Breast epithelium (tissue), 4 donors: ENCODE measurements at regions not wholly inside any gene's neighbourhood (a gene's known extent, or its start where the extent isn't known, plus 50 kb on each side); places are given as distances from the start of the nearest gene placed in this dataset.

Experiments
- DNase-seq, 2 donors: peaks; one replicate each; pipeline ENCODE4 v3.0.0-alpha.2; 2019; ENCODE audit warnings: low spot score in 2 of 2
- H3K27ac ChIP-seq, 2 donors: fragments of 200-600 bp; sonication (generic) in 1 of 2; one replicate each; pipeline ENCODE4 v1.5.1; 2016 to 2019; ENCODE audit warnings: mild to moderate bottlenecking in 1 of 2
- H3K27me3 ChIP-seq, 2 donors: fragments of 200-600 bp; sonication (generic) in 1 of 2; one replicate each; pipeline versions ENCODE4 v1.5.1 to v1.6.0; 2017 to 2019; ENCODE audit warnings: control low read depth in 1 of 2, mild to moderate bottlenecking in 1 of 2
- H3K36me3 ChIP-seq: fragments of 200-600 bp; one replicate; pipeline ENCODE4 v1.5.1; 2019
- H3K4me1 ChIP-seq, 2 donors: fragments of 200-600 bp; sonication (generic); one replicate each; pipeline ENCODE4 v1.5.1; 2016 to 2019; ENCODE audit warnings: control low read depth in 1 of 2
- H3K4me3 ChIP-seq, 3 donors: fragments of 200-600 bp; sonication (generic); 1 replicate in 2 of 3; 2 replicates in 1 of 3; pipeline ENCODE4 v1.5.1; 2016 to 2019; ENCODE audit warnings: mild to moderate bottlenecking in 3 of 3, moderate library complexity in 2 of 3
- H3K9me3 ChIP-seq, 2 donors: fragments of 200-600 bp; sonication (generic) in 1 of 2; one replicate each; pipeline ENCODE4 v1.5.1; 2016 to 2019; ENCODE audit warnings: control low read depth in 1 of 2
- POLR2A ChIP-seq: fragments of 450-650 bp; IDR thresholded peaks from one replicate; pipeline ENCODE4 v1.6.1; 2016; ENCODE audit warnings: antibody characterized with exemption, mild to moderate bottlenecking, moderate library complexity
- POLR2AphosphoS5 ChIP-seq, 3 donors: sonication (generic); formaldehyde crosslinking; IDR thresholded peaks; one replicate each; pipeline ENCODE4 v1.6.1; 2017; ENCODE audit warnings: antibody characterized with exemption in 3 of 3
- intact Hi-C: fragments of 100-400 bp; cut with DNase I; formaldehyde crosslinking; loops from one replicate; pipeline ENCODE4 v1.15.1; 2023; ENCODE audit warnings: low total_unique reads
- TF ChIP-seq, protein P1 (sequence below), 3 donors: fragments of 450-650 bp; IDR thresholded peaks; one replicate each; pipeline ENCODE4 v1.5.1; 2016 to 2017; ENCODE audit warnings: antibody characterized with exemption in 3 of 3, mild to moderate bottlenecking in 3 of 3, moderate library complexity in 3 of 3

DNA sequence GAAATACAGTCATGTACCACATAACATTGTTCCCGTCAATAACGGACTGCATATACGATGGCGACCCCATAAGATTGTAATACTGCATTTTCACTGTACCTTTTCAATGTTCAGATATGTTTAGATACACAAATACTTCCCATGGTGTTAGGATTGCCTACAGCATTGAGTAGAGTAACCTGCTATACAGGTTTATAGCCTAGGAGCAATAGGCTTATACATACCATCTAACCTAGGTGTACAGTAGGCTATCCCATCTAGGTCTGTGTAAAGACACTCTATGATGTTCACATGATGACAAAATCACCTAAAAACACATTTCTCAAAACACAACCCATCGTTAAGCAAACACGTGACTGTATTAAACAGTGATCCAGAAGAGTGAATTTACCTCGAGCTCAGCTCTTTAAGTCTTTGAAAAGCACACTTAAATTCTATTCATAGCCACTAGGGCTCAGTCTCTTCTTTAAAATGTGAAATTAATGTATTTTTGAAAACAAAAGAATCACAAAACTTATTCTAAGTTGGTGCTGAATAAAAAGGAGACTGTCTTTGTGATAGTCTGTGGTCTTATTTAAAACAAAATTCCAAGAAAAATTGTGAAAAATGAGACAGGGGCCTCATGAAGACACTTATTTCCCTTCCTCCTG is 239.1 kb upstream of the ARID2 start:
- H3K27me3 ChIP-seq, result no peaks in the 10 kb centered on the region
- no peaks in the 10 kb centered on the region for H3K9me3 ChIP-seq
- no peak overlapping the region for H3K4me3 ChIP-seq
- no peaks in the 10 kb centered on the region for H3K36me3 ChIP-seq
- no peak for DNase-seq
- TF ChIP-seq, protein P1, sequence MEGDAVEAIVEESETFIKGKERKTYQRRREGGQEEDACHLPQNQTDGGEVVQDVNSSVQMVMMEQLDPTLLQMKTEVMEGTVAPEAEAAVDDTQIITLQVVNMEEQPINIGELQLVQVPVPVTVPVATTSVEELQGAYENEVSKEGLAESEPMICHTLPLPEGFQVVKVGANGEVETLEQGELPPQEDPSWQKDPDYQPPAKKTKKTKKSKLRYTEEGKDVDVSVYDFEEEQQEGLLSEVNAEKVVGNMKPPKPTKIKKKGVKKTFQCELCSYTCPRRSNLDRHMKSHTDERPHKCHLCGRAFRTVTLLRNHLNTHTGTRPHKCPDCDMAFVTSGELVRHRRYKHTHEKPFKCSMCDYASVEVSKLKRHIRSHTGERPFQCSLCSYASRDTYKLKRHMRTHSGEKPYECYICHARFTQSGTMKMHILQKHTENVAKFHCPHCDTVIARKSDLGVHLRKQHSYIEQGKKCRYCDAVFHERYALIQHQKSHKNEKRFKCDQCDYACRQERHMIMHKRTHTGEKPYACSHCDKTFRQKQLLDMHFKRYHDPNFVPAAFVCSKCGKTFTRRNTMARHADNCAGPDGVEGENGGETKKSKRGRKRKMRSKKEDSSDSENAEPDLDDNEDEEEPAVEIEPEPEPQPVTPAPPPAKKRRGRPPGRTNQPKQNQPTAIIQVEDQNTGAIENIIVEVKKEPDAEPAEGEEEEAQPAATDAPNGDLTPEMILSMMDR (IDR thresholded peaks at IDR 0.05), result no peak
- TF ChIP-seq POLR2A, result no peak
- TF ChIP-seq POLR2AphosphoS5 (IDR thresholded peaks at IDR 0.05), result no peak
- intact Hi-C loops, result no loop called here
- H3K4me1 ChIP-seq, result no peaks in the 10 kb centered on the region
- no peak overlapping the region for H3K27ac ChIP-seq

DNA sequence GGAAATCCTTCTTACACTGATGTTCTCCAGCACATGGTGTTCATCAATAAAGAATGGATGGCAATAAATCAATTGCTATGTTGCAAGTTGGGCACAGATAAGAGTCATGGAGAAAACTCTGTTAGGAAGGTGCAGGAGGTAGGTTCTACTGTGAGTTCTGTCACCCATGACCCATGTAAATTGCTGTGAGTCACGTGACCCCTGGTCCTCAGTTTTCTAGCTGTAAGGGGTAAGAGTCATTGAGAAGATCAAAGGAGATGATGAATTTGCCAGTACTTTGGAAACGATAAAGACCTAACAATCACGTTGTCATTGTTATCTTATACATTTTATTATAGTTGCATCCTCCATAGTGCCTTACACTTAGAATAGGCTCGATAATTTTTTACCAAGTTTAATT is 235.2 kb upstream of the ARID2 start:
- intact Hi-C loops, result no loop called here
- Histone ChIP-seq H3K4me3 (no peak overlapping the region), H3K27ac (no peak overlapping the region), H3K9me3 (no peaks in the 10 kb centered on the region), H3K27me3 (no peaks in the 10 kb centered on the region), H3K36me3 (no peaks in the 10 kb centered on the region), H3K4me1 (no peaks in the 10 kb centered on the region)
- no peak for DNase-seq
- TF ChIP-seq, protein P1 (IDR thresholded peaks at IDR 0.05), result no peak
- TF ChIP-seq POLR2AphosphoS5 (IDR thresholded peaks at IDR 0.05) (no peak), POLR2A (no peak)

GRCh38 chr12:45498645-45499044 is 230.9 kb upstream of the ARID2 start:
- no peak for DNase-seq
- H3K27ac ChIP-seq, result no peak overlapping the region
- intact Hi-C loops, result no loop called here
- H3K9me3 ChIP-seq, result no peaks in the 10 kb centered on the region
- no peaks in the 10 kb centered on the region for H3K27me3 ChIP-seq
- no peaks in the 10 kb centered on the region for H3K4me1 ChIP-seq
- no peak overlapping the region for H3K4me3 ChIP-seq
- no peaks in the 10 kb centered on the region for H3K36me3 ChIP-seq
- TF ChIP-seq, protein P1 (IDR thresholded peaks at IDR 0.05), result no peak
- TF ChIP-seq POLR2AphosphoS5 (IDR thresholded peaks at IDR 0.05) (no peak), POLR2A (no peak)

DNA sequence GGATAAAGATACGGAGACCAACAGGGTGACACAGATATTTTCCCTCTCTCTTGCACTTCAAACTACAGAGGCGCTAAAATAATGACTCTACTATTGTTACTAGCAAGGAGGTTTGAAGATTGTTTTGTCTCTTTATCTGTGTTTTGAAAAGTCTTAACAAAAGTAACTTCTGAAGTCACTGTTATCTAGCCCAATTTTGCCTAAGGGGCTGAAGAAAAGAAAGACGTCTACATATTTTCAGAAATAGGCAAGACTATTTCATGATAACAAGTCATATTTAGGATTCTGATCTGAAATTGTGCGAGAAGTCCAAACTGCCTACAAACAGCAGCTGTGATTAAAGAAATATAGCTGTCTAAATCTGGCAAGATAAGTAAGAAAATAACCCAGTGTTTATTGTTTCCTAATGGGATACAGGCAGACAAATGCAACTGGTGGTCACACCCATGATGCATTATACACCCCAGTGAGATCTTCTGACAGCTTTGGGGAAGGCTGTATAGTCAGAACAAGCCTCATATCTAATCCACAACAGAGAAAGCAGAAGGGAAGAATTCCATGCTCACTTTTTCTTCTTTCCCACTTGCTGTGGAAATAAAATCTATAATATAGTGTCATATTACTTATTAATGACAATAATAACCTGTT is 226.9 kb upstream of the ARID2 start:
- Histone ChIP-seq H3K36me3 (no peaks in the 10 kb centered on the region), H3K9me3 (no peaks in the 10 kb centered on the region), H3K27ac (no peak overlapping the region), H3K4me1 (no peaks in the 10 kb centered on the region), H3K27me3 (no peaks in the 10 kb centered on the region), H3K4me3 (no peak overlapping the region)
- intact Hi-C loops, result no loop called here
- TF ChIP-seq POLR2A (no peak), POLR2AphosphoS5 (IDR thresholded peaks at IDR 0.05) (no peak)
- TF ChIP-seq, protein P1 (IDR thresholded peaks at IDR 0.05), result no peak
- DNase-seq, result no peak

- no peak for DNase-seq
- TF ChIP-seq POLR2A (no peak), POLR2AphosphoS5 (IDR thresholded peaks at IDR 0.05) (no peak)
- TF ChIP-seq, protein P1 (IDR thresholded peaks at IDR 0.05), result no peak
- Histone ChIP-seq H3K4me1 (no peaks in the 10 kb centered on the region), H3K36me3 (no peaks in the 10 kb centered on the region), H3K27me3 (no peaks in the 10 kb centered on the region), H3K27ac (no peak overlapping the region), H3K4me3 (no peak overlapping the region), H3K9me3 (no peaks in the 10 kb centered on the region)
- intact Hi-C loops, result no loop called here
These were observed 225.6 kb upstream of the ARID2 start for GRCh38 chr12:45503899-45504298.
